ENCODE measurements at regions not wholly inside any gene's neighbourhood (a gene's known extent, or its start where the extent isn't known, plus 50 kb on each side); places are given as distances from the start of the nearest gene placed in this dataset.

- TF ChIP-seq CTCF (conservative IDR thresholded peaks at IDR 0.05; ENCODE audit: low read length), result no peak
- no peak for TF ChIP-seq EZH2phosphoT487 (IDR thresholded peaks at IDR 0.05; ENCODE audit: borderline replicate concordance, low read depth, low read length)
Measured at GRCh38 chr3:76171647-76172046, 386.3 kb upstream of the ZNF717 start.
